GM12878 (cell line): ENCODE measurements at regions not wholly inside any gene's neighbourhood (a gene's known extent, or its start where the extent isn't known, plus 50 kb on each side); places are given as distances from the start of the nearest gene placed in this dataset.

Source experiments
- CHD1 ChIP-seq: IDR thresholded peaks from 2 replicates; pipeline ENCODE4 v1.6.1; 2012; ENCODE audit warnings: low read depth, low read length, improper control_type of control experiment
- DPF2 ChIP-seq: fragments of 450-650 bp; IDR thresholded peaks from 2 replicates; pipeline ENCODE4 v1.6.1; 2017; ENCODE audit warnings: mild to moderate bottlenecking
- NBN ChIP-seq: fragments of 450-650 bp; IDR thresholded peaks from 2 replicates; pipeline ENCODE4 v1.6.1; 2016
- RAD51 ChIP-seq: fragments of 450-650 bp; IDR thresholded peaks from 2 replicates; pipeline ENCODE4 v1.6.1; 2016; ENCODE audit warnings: moderate library complexity, mild to moderate bottlenecking, inconsistent platforms
- SMARCA5 ChIP-seq: fragments of 450-650 bp; IDR thresholded peaks from 2 replicates; pipeline ENCODE4 v1.6.1; 2017; ENCODE audit warnings: mild to moderate bottlenecking
- STAT1 ChIP-seq: fragments of 450-650 bp; conservative IDR thresholded peaks from 2 replicates; pipeline ENCODE4 v1.6.1; 2014; ENCODE audit warnings: antibody characterized with exemption, mild to moderate bottlenecking
- SUPT20H ChIP-seq: IDR thresholded peaks from 2 replicates; pipeline ENCODE4 v1.6.1; 2011; ENCODE audit warnings: low read depth, mild to moderate bottlenecking, low read length, moderate library complexity, borderline replicate concordance; ENCODE audit not compliant: control insufficient read depth
- ZBED1 ChIP-seq: IDR thresholded peaks from 2 replicates; pipeline ENCODE4 v1.6.1; 2016; ENCODE audit warnings: borderline replicate concordance
- TF ChIP-seq, protein P1 (sequence below): IDR thresholded peaks from 2 replicates; pipeline ENCODE4 v1.6.1; 2012; ENCODE audit warnings: low read depth, low read length, improper control_type of control experiment
- TF ChIP-seq, protein P2 (sequence below): IDR thresholded peaks from 2 replicates; pipeline ENCODE4 v1.6.1; 2012; ENCODE audit warnings: mild to moderate bottlenecking, low read depth, low read length
- TF ChIP-seq, protein P3 (sequence below): fragments of 450-650 bp; IDR thresholded peaks from 2 replicates; pipeline ENCODE4 v1.6.1; 2016; ENCODE audit warnings: mild to moderate bottlenecking, moderate library complexity, borderline replicate concordance
- TF ChIP-seq, protein P4 (sequence below): fragments of 450-650 bp; IDR thresholded peaks from 2 replicates; pipeline ENCODE4 v1.6.1; 2017; ENCODE audit warnings: antibody characterized with exemption, mild to moderate bottlenecking, moderate library complexity

DNA sequence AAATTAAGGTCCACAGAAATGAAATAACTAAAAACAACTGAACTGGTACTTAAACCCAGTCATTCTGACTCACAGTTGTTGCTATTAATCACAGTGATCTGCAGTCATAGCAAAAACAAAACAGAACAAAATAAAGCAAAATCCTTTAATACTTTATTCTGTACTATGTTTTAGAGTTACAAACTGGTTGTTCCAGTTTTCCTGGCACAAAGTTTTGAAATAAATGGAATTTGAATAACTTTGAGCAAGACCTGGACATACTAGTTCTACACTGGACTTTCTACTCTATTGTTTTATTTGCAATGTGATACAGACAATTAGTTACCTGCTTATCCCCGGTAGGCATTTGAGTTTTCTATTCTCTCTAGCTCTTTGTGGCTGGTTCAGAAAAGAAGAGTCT, 147.9 kb downstream of the DMRT2 start (continued):
- TF ChIP-seq RAD51 (no peak), STAT1 (no peak), NBN (no peak), CHD1 (no peak), SMARCA5 (no peak), DPF2 (no peak), ZBED1 (no peak), SUPT20H (no peak)
- TF ChIP-seq, protein P1, sequence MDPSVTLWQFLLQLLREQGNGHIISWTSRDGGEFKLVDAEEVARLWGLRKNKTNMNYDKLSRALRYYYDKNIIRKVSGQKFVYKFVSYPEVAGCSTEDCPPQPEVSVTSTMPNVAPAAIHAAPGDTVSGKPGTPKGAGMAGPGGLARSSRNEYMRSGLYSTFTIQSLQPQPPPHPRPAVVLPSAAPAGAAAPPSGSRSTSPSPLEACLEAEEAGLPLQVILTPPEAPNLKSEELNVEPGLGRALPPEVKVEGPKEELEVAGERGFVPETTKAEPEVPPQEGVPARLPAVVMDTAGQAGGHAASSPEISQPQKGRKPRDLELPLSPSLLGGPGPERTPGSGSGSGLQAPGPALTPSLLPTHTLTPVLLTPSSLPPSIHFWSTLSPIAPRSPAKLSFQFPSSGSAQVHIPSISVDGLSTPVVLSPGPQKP = no peak
- TF ChIP-seq, protein P2, sequence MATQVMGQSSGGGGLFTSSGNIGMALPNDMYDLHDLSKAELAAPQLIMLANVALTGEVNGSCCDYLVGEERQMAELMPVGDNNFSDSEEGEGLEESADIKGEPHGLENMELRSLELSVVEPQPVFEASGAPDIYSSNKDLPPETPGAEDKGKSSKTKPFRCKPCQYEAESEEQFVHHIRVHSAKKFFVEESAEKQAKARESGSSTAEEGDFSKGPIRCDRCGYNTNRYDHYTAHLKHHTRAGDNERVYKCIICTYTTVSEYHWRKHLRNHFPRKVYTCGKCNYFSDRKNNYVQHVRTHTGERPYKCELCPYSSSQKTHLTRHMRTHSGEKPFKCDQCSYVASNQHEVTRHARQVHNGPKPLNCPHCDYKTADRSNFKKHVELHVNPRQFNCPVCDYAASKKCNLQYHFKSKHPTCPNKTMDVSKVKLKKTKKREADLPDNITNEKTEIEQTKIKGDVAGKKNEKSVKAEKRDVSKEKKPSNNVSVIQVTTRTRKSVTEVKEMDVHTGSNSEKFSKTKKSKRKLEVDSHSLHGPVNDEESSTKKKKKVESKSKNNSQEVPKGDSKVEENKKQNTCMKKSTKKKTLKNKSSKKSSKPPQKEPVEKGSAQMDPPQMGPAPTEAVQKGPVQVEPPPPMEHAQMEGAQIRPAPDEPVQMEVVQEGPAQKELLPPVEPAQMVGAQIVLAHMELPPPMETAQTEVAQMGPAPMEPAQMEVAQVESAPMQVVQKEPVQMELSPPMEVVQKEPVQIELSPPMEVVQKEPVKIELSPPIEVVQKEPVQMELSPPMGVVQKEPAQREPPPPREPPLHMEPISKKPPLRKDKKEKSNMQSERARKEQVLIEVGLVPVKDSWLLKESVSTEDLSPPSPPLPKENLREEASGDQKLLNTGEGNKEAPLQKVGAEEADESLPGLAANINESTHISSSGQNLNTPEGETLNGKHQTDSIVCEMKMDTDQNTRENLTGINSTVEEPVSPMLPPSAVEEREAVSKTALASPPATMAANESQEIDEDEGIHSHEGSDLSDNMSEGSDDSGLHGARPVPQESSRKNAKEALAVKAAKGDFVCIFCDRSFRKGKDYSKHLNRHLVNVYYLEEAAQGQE = no peak
- TF ChIP-seq, protein P3, sequence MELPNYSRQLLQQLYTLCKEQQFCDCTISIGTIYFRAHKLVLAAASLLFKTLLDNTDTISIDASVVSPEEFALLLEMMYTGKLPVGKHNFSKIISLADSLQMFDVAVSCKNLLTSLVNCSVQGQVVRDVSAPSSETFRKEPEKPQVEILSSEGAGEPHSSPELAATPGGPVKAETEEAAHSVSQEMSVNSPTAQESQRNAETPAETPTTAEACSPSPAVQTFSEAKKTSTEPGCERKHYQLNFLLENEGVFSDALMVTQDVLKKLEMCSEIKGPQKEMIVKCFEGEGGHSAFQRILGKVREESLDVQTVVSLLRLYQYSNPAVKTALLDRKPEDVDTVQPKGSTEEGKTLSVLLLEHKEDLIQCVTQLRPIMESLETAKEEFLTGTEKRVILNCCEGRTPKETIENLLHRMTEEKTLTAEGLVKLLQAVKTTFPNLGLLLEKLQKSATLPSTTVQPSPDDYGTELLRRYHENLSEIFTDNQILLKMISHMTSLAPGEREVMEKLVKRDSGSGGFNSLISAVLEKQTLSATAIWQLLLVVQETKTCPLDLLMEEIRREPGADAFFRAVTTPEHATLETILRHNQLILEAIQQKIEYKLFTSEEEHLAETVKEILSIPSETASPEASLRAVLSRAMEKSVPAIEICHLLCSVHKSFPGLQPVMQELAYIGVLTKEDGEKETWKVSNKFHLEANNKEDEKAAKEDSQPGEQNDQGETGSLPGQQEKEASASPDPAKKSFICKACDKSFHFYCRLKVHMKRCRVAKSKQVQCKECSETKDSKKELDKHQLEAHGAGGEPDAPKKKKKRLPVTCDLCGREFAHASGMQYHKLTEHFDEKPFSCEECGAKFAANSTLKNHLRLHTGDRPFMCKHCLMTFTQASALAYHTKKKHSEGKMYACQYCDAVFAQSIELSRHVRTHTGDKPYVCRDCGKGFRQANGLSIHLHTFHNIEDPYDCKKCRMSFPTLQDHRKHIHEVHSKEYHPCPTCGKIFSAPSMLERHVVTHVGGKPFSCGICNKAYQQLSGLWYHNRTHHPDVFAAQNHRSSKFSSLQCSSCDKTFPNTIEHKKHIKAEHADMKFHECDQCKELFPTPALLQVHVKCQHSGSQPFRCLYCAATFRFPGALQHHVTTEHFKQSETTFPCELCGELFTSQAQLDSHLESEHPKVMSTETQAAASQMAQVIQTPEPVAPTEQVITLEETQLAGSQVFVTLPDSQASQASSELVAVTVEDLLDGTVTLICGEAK = no peak
- TF ChIP-seq, protein P4, sequence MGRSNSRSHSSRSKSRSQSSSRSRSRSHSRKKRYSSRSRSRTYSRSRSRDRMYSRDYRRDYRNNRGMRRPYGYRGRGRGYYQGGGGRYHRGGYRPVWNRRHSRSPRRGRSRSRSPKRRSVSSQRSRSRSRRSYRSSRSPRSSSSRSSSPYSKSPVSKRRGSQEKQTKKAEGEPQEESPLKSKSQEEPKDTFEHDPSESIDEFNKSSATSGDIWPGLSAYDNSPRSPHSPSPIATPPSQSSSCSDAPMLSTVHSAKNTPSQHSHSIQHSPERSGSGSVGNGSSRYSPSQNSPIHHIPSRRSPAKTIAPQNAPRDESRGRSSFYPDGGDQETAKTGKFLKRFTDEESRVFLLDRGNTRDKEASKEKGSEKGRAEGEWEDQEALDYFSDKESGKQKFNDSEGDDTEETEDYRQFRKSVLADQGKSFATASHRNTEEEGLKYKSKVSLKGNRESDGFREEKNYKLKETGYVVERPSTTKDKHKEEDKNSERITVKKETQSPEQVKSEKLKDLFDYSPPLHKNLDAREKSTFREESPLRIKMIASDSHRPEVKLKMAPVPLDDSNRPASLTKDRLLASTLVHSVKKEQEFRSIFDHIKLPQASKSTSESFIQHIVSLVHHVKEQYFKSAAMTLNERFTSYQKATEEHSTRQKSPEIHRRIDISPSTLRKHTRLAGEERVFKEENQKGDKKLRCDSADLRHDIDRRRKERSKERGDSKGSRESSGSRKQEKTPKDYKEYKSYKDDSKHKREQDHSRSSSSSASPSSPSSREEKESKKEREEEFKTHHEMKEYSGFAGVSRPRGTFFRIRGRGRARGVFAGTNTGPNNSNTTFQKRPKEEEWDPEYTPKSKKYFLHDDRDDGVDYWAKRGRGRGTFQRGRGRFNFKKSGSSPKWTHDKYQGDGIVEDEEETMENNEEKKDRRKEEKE = no peak
